ENCODE measurements at regions not wholly inside any gene's neighbourhood (a gene's known extent, or its start where the extent isn't known, plus 50 kb on each side); places are given as distances from the start of the nearest gene placed in this dataset.

DNA sequence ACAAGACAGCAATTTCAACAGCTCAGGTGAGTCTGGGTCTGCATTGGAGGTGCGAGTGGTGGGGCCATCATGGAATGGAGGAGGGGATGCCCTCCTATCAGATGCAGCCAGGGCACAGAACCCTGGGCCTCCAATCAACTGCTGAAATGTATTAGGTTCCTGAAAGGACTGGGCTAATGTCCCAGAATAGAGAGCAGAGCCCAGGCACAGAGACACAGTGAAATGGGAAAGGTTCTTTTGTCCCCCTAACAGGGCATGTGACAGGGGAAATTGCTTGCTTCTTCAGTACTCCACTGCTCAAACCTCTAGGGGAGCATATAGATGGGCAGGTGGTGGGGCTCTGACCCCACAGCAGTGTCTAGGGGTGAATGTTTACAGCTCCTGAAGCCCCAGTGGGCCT, 87.3 kb upstream of the CLPB start:
- Histone ChIP-seq H2BK5ac (ENCODE audit: low read depth, low read length) (no peak overlapping the region), H2BK20ac (ENCODE audit: low read length) (no peak overlapping the region), H2AK5ac (ENCODE audit: low read depth, low read length) (no peak overlapping the region), H3K23ac (ENCODE audit: insufficient read length) (no peak overlapping the region), H3K9me3 (ENCODE audit: insufficient read depth in 2 of 2, low read depth in 1 of 2, low read length in 1 of 2) (no peaks in the 10 kb centered on the region), H4K91ac (replicated peaks; ENCODE audit: insufficient read length, low read length) (no peak overlapping the region), H3K23me2 (ENCODE audit: low read depth, low read length) (no peaks in the 10 kb centered on the region; the same call in 1 of the 2 replicates), H3K4me3 (ENCODE audit: extremely low read depth in 1 of 4, insufficient read depth in 2 of 4, low read depth in 3 of 4, low read length in 4 of 4) (no peak overlapping the region), H3K4me2 (ENCODE audit: insufficient read depth in 1 of 2, low read depth in 2 of 2, low read length in 2 of 2) (no peak overlapping the region), H3K27ac (ENCODE audit: low read depth, low read length) (no peak overlapping the region), H3K4me1 (replicated peaks in 1 of 4; ENCODE audit: control insufficient read depth in 3 of 4, insufficient read depth in 4 of 4, low read length in 3 of 4) (no peaks in the 10 kb centered on the region), H3K79me1 (ENCODE audit: low read depth, low read length) (no peaks in the 10 kb centered on the region), H3K36me3 (ENCODE audit: control insufficient read depth in 2 of 4, insufficient read depth in 4 of 4, low read length in 3 of 4) (no peaks in the 10 kb centered on the region), H2BK12ac (ENCODE audit: low read depth, low read length) (no peak overlapping the region), H3K4ac (replicated peaks; ENCODE audit: insufficient read length, low read depth, low read length) (no peak overlapping the region), H2BK120ac (replicated peaks; ENCODE audit: low read depth, low read length) (no peak overlapping the region), H3K56ac (replicated peaks; ENCODE audit: insufficient read length, low read depth, low read length) (no peak overlapping the region), H4K8ac (ENCODE audit: extremely low read depth, insufficient read depth, low read length) (peak overlapping the region; percentile 18; the same call in 1 of the 2 replicates), H3K27me3 (replicated peaks in 1 of 4; ENCODE audit: control insufficient read depth in 3 of 4, extremely low read depth in 1 of 4, insufficient read depth in 3 of 4, low read length in 3 of 4) (no peaks in the 10 kb centered on the region; a peak in 1 of 7 replicates), H4K5ac (ENCODE audit: insufficient read length, low read depth, low read length) (no peak overlapping the region), H2AFZ (ENCODE audit: low read length) (no peak overlapping the region), H3K79me2 (ENCODE audit: control insufficient read depth in 1 of 2, insufficient read depth in 2 of 2, low read length in 2 of 2) (no peaks in the 10 kb centered on the region), H4K20me1 (replicated peaks in 1 of 2; ENCODE audit: control insufficient read depth in 1 of 2, insufficient read depth in 2 of 2, low read length in 2 of 2) (no peaks in the 10 kb centered on the region), H2BK15ac (ENCODE audit: low read length) (no peak overlapping the region), H3K18ac (ENCODE audit: extremely low read depth, low read length) (no peak overlapping the region), H3K9ac (replicated peaks in 1 of 4; ENCODE audit: extremely low read depth in 1 of 4, low read depth in 3 of 4, low read length in 3 of 4) (no peak overlapping the region), H3K14ac (ENCODE audit: insufficient read length) (no peak overlapping the region)
- TF ChIP-seq KDM1A (IDR thresholded peaks at IDR 0.05; ENCODE audit: borderline replicate concordance, low read length) (no peak), JUND (IDR thresholded peaks at IDR 0.05; ENCODE audit: low read length) (no peak), POU5F1 (IDR thresholded peaks at IDR 0.05; ENCODE audit: low read depth, low read length) (no peak), RXRA (IDR thresholded peaks at IDR 0.05; ENCODE audit: insufficient read depth, low read depth, low read length) (no peak)
- 100% methylated on average over 1 of the region's 1 CpG; no CpG with 5 or more reads in 1 of the 2 experiments for WGBS, 2 experiments (ENCODE audit: extremely low coverage in 1 of 2, insufficient coverage in 1 of 2, insufficient read length in 1 of 2, insufficient replicate concordance in 2 of 2, low coverage in 1 of 2, low lambda C conversion rate in 2 of 2, missing lambda C conversion rate in 1 of 2)
- CTCF ChIA-PET (ENCODE audit: partially characterized antibody), result interaction anchor here (0.6 to 2.0 kb wide), 3 partner anchors 9 to 178 kb away, joined by 3 to 7 read pairs (median 4); no protein-coding TSS in a partner anchor
- POLR2A ChIA-PET (ENCODE audit: partially characterized antibody), result no interaction called here
- FAIRE-seq, result no peak
- no peak for DNase-seq (ENCODE audit: low read depth in 1 of 2, low spot score in 2 of 2)

Data from H1 (cell line).